ENCODE measurements at regions not wholly inside any gene's neighbourhood (a gene's known extent, or its start where the extent isn't known, plus 50 kb on each side); places are given as distances from the start of the nearest gene placed in this dataset.
"Not testable (repeated sequence)": the region's sequence is repeated elsewhere in the genome, so short reads cannot be mapped to it uniquely, and the experiment has no call there.

GRCh38 chr7:114083166-114084001 lies 164.6 kb upstream of the PPP1R3A start:
- no peak for DNase-seq (ENCODE audit: low spot score)

GRCh38 chr7:114082642-114083165 lies 163.9 kb upstream of the PPP1R3A start:
- no peak for DNase-seq (ENCODE audit: low spot score)

- DNase-seq (ENCODE audit: low spot score) = peak; percentile 82
Observed at GRCh38 chr7:114081606-114082425, 163.0 kb upstream of the PPP1R3A start.

- DNase-seq (ENCODE audit: low spot score) = not testable (repeated sequence)
Observed at GRCh38 chr7:114077158-114077524, 158.3 kb upstream of the PPP1R3A start.

- not testable (repeated sequence) for DNase-seq (ENCODE audit: low spot score)
Observed at GRCh38 chr7:114076392-114077157, 157.8 kb upstream of the PPP1R3A start.

- no peak for DNase-seq (ENCODE audit: low spot score)
Observed at GRCh38 chr7:114073701-114074100, 154.9 kb upstream of the PPP1R3A start.

GRCh38 chr7:114070246-114070645 lies 151.4 kb upstream of the PPP1R3A start:
- DNase-seq (ENCODE audit: low spot score) = no peak

GRCh38 chr7:114062810-114063209 lies 144.0 kb upstream of the PPP1R3A start:
- DNase-seq (ENCODE audit: low spot score) = no peak

- no peak for DNase-seq (ENCODE audit: low spot score)
Observed at GRCh38 chr7:114051871-114052331, 133.1 kb upstream of the PPP1R3A start.

GRCh38 chr7:114050571-114050970 lies 131.8 kb upstream of the PPP1R3A start:
- DNase-seq (ENCODE audit: low spot score) = no peak

GRCh38 chr7:114048386-114049235 lies 129.8 kb upstream of the PPP1R3A start:
- DNase-seq (ENCODE audit: low spot score) = peak; percentile 32

- DNase-seq (ENCODE audit: low spot score) = no peak
Observed at GRCh38 chr7:114047889-114048288, 129.1 kb upstream of the PPP1R3A start.

GRCh38 chr7:114033475-114033874 lies 114.7 kb upstream of the PPP1R3A start:
- DNase-seq (ENCODE audit: low spot score) = no peak

GRCh38 chr7:114026486-114027089 lies 107.8 kb upstream of the PPP1R3A start:
- DNase-seq (ENCODE audit: low spot score) = peak; percentile 93

- no peak for DNase-seq (ENCODE audit: low spot score)
Observed at GRCh38 chr7:114021135-114021534, 102.3 kb upstream of the PPP1R3A start.

- DNase-seq (ENCODE audit: low spot score) = no peak
Observed at GRCh38 chr7:114008696-114009095, 89.9 kb upstream of the PPP1R3A start.

- no peak for DNase-seq (ENCODE audit: low spot score)
Observed at GRCh38 chr7:114007386-114007785, 88.6 kb upstream of the PPP1R3A start.

GRCh38 chr7:113998934-113999333 lies 80.1 kb upstream of the PPP1R3A start:
- DNase-seq (ENCODE audit: low spot score) = no peak

- DNase-seq (ENCODE audit: low spot score) = no peak
Observed at GRCh38 chr7:113996405-113996804, 77.6 kb upstream of the PPP1R3A start.

GRCh38 chr7:113986216-113986615 lies 67.4 kb upstream of the PPP1R3A start:
- DNase-seq (ENCODE audit: low spot score) = no peak
